GM19043 (cell line): ENCODE measurements at regions not wholly inside any gene's neighbourhood (a gene's known extent, or its start where the extent isn't known, plus 50 kb on each side); places are given as distances from the start of the nearest gene placed in this dataset.

Experiments used
- ATAC-seq: cut with Tn5 transposase; IDR thresholded peaks from one replicate; pipeline ENCODE4 v1.9.1; 2021; ENCODE audit warnings: low read depth; ENCODE audit not compliant: unreplicated experiment

DNA sequence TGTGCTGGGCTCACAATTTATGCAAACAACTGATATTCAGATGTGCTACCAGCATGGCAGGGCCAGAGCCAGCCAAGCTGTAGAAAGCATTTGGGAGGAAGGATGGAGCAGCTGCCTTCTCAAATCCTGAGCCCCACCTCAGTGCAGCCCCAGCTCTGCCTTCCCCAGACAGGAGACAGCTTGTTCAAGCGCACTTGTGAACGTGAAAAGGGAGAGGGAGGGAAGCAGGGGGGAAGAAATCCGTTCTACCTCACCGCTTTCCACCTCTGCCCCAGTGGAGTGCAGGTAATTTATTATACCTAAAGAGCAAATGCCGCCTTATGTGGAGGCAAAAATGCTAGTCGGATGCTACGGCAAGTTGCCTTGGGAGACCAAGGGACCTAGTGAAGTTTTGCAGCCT lies 66.0 kb upstream of the SLC14A2 start:
- no peak for ATAC-seq

DNA sequence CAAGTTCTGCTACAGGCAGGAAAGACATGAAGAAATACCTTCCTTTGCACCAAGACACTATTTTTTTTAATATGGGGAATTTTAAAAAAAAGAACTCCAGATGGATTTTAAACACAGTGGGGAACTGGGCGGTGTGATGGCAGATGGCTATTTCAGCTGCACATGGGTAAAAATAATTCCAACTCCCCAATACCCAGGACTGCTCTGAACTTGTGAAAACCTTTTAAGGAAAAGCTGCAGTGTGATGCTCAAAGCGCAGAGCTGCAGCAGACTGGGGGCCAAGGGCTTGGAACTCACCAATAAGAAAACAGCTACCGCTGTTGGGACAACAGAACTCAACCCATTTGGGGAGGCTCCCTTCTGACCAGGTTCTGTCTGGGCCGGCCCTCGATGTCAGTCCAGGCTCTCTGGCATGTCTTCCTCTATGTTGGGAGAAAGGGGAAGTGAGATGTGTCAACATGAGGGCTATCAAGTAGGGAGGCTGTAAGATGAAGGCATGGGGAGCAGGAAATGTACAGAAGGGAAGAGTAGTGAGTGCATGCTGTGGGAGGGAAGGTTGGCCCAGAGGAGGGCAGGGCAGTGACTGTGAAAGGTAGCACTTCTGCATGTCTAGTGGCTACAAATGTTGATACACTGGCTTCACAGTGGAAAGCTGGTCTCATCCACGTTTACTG lies 64.0 kb upstream of the SLC14A2 start:
- ATAC-seq = no peak

DNA sequence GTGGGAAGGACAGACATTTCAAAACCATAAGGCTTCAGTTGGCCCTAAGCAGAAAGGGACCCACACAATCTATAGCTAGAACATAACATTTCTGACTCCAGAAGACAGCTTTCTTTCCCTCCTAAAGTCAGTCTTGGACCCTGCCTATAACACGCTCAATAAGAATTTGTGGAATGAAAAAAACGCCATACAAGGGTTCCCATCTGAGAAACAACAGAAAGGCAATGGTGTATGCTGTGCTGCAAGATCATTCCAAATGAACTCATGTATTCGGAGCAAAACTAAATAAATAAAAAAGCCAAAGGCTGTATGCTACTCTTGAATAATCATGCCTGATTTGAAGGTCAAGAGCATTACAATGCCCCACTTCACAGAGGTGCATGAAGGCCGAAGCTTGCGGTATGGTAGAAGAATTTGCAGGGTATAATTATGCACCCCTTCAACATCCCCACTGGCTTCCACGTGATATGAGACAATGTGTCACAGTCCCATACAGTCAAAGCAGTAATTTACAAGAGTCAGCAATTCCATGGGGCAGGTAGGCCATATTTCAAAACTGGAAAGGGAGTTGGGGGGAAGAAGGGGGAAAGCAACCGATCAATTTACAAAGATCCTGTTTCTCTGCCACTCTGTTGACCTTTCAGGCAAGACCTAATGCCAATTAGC lies 61.4 kb upstream of the SLC14A2 start:
- no peak for ATAC-seq

DNA sequence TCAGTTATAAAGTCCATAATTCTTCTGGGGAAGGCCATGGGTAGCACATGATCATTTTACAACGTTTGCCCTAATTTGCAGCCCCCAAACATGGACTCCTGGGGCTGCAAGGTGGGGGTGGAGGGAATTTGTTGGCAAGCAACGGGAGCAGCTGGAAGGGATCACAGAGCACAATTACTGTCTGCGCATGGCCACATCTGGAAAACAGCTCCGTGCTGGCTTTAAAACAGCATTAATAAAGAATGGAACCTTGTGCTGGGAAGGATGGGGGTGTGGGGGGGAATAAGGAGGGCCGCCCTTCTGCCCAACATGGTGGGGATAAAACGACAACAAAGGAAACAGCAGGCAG lies 60.9 kb upstream of the SLC14A2 start:
- no peak for ATAC-seq

DNA sequence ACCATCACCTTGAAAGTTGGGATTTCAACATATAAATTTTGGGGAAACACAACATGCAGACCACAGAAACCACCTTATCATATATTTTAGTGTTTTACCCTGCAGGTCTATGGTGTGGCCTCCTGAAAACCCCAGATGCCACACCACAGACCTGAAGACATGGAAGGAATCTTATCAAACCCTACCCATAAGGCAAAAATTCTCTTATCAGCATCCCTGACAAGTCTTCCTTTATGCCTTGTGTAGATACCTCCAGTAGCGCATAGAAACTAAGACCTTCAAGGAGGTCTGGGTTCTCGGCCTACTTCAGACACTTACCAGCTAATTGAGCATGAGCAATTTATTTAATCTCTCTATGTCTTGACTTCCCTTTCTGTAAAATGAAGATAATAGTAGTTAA lies 59.1 kb upstream of the SLC14A2 start:
- no peak for ATAC-seq

DNA sequence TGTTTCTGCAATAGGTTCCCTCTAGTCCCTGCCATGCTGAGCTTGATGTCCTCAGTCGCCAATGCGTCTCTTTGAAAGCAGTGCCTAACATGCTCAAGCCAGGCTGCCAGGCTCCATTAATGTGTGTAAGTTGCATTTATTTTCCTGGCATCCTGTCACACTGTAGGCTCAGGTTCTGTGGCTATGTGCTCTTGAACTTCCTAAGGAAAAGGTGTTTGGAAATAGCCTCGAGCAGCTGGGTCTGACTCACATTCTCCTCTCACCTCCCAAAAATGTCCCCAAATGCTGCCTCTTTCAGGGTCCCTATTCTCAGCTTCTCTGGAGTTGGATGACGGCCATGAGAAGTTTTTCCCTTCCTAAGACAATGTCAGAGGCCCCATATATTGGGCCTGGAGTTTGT lies 58.0 kb upstream of the SLC14A2 start:
- no peak for ATAC-seq

DNA sequence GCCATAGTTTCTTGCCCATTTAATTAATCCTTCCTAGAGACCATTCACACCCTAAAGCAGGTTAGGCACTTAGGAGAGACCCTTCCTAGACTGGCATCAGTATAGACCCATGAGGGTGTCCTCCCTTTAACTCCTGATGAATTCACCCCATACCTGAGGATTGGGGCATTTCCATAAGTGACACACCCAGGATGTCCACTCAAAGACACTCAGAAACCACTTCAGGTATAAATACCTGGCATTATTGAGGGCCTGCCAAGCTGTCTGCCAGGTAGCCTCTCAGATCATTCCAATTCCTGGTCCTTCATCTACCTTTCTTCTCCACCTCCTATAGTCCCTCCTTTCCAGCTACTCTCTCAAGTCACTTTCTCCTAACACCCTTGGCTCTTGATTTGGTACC lies 57.5 kb upstream of the SLC14A2 start:
- no peak for ATAC-seq

DNA sequence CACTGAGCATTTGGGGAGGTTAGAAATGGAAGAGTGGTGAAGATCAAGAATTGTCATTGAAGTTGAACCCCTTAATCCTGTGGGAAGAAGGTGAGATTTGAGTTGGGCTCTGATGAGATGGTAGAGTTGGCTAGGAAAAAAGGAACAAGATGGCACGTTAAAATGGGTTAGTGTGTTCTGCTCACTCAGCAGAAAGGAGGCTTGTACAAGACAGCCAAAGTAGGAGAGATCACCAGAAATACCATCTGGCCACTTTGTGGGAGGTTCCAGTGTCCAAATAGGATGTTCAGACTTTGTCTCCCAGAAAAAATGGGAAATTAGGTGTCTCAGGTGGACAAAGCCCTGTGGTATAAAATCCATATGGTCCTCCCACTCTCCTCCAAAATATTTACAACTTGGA lies 56.0 kb upstream of the SLC14A2 start:
- no peak for ATAC-seq

DNA sequence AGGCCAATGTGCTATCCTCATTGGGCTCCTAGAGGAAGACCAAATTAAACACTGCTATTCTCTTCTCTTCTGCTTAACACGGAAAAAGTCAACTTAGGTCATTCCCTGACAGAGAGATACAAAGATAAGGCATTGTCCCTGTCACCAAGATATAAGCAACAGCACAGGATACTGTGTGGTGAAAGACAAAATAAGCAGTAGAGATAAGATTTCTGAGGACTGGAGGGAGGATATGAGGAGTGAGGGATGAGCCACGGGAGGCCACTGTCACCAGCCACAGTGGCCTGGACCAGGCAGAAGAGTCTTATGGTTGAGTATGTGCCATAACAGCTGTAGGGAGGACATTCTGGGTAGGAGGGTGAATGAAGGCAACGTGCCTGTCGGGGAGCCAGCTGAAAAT lies 54.4 kb upstream of the SLC14A2 start:
- no peak for ATAC-seq

DNA sequence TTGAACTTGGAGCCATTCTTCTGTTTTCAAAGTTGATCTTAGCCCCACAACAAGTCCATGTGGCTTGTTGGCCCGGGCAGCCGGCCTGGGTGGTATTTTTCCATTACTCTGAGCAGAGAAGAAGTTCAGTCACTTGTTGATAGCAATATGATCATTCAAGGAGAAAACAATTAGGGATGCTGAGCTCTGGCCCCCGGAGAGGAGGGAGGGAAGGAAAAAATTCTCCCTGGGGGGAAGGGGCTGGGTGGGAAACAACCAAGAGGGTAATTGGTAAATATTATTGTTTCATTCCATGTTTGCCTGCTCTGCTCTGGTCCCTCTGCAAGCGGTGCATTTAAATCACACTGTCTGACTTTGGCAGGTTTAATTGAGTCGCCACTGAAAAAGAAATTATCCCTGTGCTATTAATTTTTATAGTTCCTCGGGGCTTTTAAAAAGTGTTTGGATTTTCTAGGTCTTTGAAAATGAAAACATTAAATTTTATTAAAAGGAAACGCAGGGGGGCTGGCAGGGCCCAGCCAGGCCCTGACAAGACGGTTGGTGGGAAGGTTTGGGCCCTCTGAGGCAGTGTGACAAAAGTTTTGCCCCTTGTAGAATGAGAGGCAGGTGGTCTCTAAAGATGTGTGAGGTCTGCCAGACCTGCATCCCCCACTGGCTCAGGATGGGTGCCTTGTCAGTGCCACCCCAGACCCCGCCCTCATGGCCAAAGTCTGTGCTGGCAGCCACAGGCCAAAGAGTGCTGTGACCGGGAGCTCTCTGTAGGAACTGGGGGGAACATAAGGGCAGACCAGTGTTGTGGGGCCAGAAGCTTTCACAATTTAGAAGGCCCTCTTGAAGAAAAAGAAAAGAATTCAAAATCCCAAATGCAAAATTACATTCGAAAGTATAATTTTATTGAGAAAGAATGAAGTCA lies 52.5 kb upstream of the SLC14A2 start:
- no peak for ATAC-seq

DNA sequence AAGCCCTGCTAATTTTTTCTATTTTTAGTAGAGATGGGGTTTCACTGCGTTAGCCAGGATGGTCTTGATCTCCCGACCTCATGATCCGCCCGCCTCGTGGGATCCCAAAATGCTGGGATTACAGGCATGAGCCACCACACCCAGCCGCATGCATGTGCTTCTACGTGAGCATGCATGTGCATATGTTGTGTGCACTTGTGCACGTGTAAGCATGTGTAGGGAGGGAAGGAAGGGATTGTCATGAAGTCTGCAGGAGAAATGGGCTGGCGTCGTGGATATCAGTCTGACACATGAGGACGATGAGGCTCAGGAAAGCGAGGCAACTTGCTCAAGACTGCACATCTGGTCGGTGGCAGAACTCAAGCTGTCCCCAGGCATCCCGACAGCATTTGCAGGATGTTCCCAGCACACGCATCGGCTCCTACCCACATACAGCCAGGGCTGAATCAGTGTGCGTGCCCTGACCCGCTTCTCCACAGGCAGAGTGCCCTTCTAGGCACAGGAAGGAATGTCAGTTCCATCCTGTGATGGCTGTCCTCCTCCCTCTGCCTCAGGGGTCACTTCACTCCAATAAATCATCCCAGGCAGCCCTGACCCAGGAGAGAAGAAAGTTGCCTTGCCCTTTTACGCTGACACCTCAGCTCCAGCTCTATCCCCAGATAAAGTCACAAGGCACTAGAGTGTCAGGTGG lies 49.9 kb upstream of the SLC14A2 start:
- no peak for ATAC-seq
